Natural killer cell (primary cell): ENCODE measurements at regions not wholly inside any gene's neighbourhood (a gene's known extent, or its start where the extent isn't known, plus 50 kb on each side); places are given as distances from the start of the nearest gene placed in this dataset.

Experiments
- ATAC-seq, 3 donors: fragments of 150-1000 bp in 2 of 3; fragments of 200-7000 bp in 1 of 3; cut with Tn5 transposase; 1 replicate in 1 of 3; 2 replicates in 2 of 3; pipeline ENCODE4 v1.10.0; 2021; ENCODE audit warnings: mild to moderate bottlenecking in 2 of 3, moderate library complexity in 2 of 3
- DNase-seq, 2 donors: peaks; one replicate each; pipeline versions ENCODE4 v3.0.0 to v3.0.0-alpha.2; 2013 to 2021; ENCODE audit warnings: mixed read lengths in 1 of 2
- H3K27ac ChIP-seq: one replicate; pipeline ENCODE4 v1.5.1; 2013; ENCODE audit warnings: mild to moderate bottlenecking, low read length
- H3K27me3 ChIP-seq: one replicate; pipeline ENCODE4 v1.6.1; 2013; ENCODE audit warnings: low read length; ENCODE audit not compliant: control insufficient read depth, insufficient read depth
- H3K36me3 ChIP-seq: one replicate; pipeline ENCODE4 v1.6.1; 2013; ENCODE audit warnings: low read length; ENCODE audit not compliant: control insufficient read depth, insufficient read depth
- H3K4me1 ChIP-seq: one replicate; pipeline ENCODE4 v1.6.1; 2013; ENCODE audit warnings: low read length; ENCODE audit not compliant: control insufficient read depth, insufficient read depth
- H3K4me3 ChIP-seq: one replicate; pipeline ENCODE4 v1.5.1; 2013; ENCODE audit warnings: low read length
- H3K9me3 ChIP-seq: one replicate; pipeline ENCODE4 v1.6.1; 2013; ENCODE audit warnings: low read length; ENCODE audit not compliant: control insufficient read depth, insufficient read depth
- H3K27ac Mint-ChIP-seq, 2 donors: one replicate each; pipeline ENCODE4 v1.8.0; 2022; ENCODE audit warnings: mild to moderate bottlenecking in 2 of 2, mixed read lengths in 2 of 2, moderate library complexity in 1 of 2
- H3K27me3 Mint-ChIP-seq, 2 donors: one replicate each; pipeline ENCODE4 v1.8.0; 2022; ENCODE audit warnings: low read depth in 2 of 2, mixed read lengths in 2 of 2
- H3K36me3 Mint-ChIP-seq: one replicate; pipeline ENCODE4 v1.8.0; 2022; ENCODE audit warnings: mixed read lengths
- H3K4me1 Mint-ChIP-seq, 2 donors: one replicate each; pipeline ENCODE4 v1.8.0; 2022; ENCODE audit warnings: mixed read lengths in 2 of 2
- H3K4me3 Mint-ChIP-seq: one replicate; pipeline ENCODE4 v1.8.0; 2022; ENCODE audit warnings: mild to moderate bottlenecking, moderate library complexity, mixed read lengths
- H3K9me3 Mint-ChIP-seq, 2 donors: one replicate each; pipeline ENCODE4 v1.8.0; 2022; ENCODE audit warnings: mixed read lengths in 2 of 2
- WGBS: methylation state at CpG from one replicate; pipeline ENCODE4 v1.1.7; 2013; ENCODE audit warnings: missing lambda C conversion rate; ENCODE audit not compliant: insufficient coverage; 5-methylcytosine and 5-hydroxymethylcytosine counted together
- intact Hi-C: fragments of 100-400 bp; cut with micrococcal nuclease; formaldehyde crosslinking; loops from one replicate; pipeline ENCODE4 v1.14.2; 2022
- TF ChIP-seq, protein P1 (sequence below): fragments of 200-600 bp; IDR thresholded peaks from one replicate; pipeline ENCODE4 v1.8.0; 2022; ENCODE audit warnings: antibody characterized with exemption

DNA sequence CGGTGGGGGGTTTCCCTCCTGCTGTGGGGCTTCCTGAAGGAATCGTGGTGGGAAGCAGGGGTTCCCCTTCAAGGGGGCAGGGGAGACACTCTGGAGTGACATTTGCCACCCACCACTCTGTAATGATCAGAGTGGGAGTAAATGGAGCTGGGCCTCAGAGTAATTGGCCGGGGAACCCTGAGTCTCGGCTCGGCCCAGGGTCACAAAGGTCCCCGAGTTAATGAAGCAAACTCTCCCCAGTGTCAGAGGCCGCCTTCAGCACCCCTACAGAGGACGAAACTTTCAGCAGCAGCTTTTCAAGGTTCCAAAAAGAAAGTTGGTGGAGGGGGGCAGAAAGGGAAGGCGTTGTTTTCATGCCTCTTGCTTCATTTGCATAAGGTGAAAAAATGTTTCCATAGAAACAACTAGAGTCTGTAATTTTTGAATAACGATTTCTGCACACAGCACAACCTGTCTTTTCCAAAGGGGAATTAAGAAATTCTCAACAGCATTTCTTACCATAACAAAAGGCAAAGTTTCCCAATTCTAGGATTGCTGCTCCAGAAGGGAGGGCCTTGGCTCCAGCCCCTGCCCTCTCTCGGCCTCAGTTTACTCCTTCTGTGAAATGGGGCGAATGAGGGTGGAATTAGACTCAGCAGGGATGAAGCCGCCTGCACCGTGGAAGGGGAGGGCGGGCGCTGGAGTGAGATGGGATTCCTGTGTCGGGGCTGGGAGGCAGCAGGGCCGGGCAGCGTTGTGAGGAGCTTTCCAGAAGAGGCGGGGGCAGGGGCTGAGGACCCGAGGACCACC lies 67.0 kb upstream of the BEGAIN start:
- TF ChIP-seq, protein P1, sequence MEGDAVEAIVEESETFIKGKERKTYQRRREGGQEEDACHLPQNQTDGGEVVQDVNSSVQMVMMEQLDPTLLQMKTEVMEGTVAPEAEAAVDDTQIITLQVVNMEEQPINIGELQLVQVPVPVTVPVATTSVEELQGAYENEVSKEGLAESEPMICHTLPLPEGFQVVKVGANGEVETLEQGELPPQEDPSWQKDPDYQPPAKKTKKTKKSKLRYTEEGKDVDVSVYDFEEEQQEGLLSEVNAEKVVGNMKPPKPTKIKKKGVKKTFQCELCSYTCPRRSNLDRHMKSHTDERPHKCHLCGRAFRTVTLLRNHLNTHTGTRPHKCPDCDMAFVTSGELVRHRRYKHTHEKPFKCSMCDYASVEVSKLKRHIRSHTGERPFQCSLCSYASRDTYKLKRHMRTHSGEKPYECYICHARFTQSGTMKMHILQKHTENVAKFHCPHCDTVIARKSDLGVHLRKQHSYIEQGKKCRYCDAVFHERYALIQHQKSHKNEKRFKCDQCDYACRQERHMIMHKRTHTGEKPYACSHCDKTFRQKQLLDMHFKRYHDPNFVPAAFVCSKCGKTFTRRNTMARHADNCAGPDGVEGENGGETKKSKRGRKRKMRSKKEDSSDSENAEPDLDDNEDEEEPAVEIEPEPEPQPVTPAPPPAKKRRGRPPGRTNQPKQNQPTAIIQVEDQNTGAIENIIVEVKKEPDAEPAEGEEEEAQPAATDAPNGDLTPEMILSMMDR, result no peak
- H3K27me3 Mint-ChIP-seq, result peaks cover 41 to 55% of the 10 kb centered on the region in 2 donors
- Histone ChIP-seq H3K4me1 (no peaks in the 10 kb centered on the region), H3K27me3 (peaks cover 8% of the 10 kb centered on the region), H3K4me3 (no peak overlapping the region), H3K9me3 (no peaks in the 10 kb centered on the region), H3K36me3 (no peaks in the 10 kb centered on the region), H3K27ac (no peak overlapping the region)
- H3K4me3 Mint-ChIP-seq, result no peak overlapping the region
- no peak overlapping the region for H3K27ac Mint-ChIP-seq
- ATAC-seq, result no peak
- no peak for DNase-seq
- no peaks in the 10 kb centered on the region for H3K36me3 Mint-ChIP-seq
- no peaks in the 10 kb centered on the region for H3K9me3 Mint-ChIP-seq
- intact Hi-C loops, result loop anchor here (2.0 kb wide), 1 partner anchor 271 kb away; no protein-coding TSS in a partner anchor
- WGBS, result 55% methylated on average over 21 of the region's 21 CpGs
- peaks cover 0 to 9% of the 10 kb centered on the region in 2 donors for H3K4me1 Mint-ChIP-seq

GRCh38 chr14:100654814-100655740 lies 67.9 kb upstream of the BEGAIN start:
- Mint-ChIP-seq H3K36me3 (no peaks in the 10 kb centered on the region), H3K9me3 (no peaks in the 10 kb centered on the region), H3K27ac (no peak overlapping the region), H3K4me3 (no peak overlapping the region), H3K4me1 (peaks cover 0 to 9% of the 10 kb centered on the region in 2 donors), H3K27me3 (peaks cover 35 to 47% of the 10 kb centered on the region in 2 donors)
- H3K27ac ChIP-seq, result no peak overlapping the region
- H3K27me3 ChIP-seq, result peaks cover 8% of the 10 kb centered on the region
- H3K9me3 ChIP-seq, result no peaks in the 10 kb centered on the region
- TF ChIP-seq, protein P1, result peak; percentile 66
- H3K4me1 ChIP-seq, result no peaks in the 10 kb centered on the region
- intact Hi-C loops, result loop anchor here (2.0 kb wide), 1 partner anchor 272 kb away; no protein-coding TSS in a partner anchor
- no peaks in the 10 kb centered on the region for H3K36me3 ChIP-seq
- DNase-seq (peak; percentile 31 to 75), ATAC-seq (peak; percentile 55 to 83 (median 79))
- 31% methylated on average over 43 of the region's 43 CpGs for WGBS
- H3K4me3 ChIP-seq, result no peak overlapping the region

DNA sequence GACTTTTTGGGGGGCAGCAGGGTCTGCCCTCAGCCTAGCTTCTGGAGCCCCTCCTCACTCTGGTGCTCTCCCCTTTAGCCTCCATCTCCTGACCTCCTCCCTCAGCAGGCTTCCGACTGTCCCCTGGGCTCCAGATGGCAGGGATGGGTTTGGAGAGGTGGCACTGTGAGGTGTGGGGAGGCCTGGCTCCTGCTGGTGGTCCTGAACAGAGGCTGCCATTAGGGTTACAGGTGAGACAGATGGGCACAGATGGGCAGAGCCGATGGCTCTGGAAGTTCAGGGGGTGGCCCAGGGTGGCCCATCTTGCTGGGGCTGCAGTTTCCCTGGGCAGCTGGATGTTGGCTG lies 68.5 kb upstream of the BEGAIN start:
- Mint-ChIP-seq H3K27me3 (peaks cover 35 to 40% of the 10 kb centered on the region in 2 donors), H3K27ac (no peak overlapping the region), H3K36me3 (no peaks in the 10 kb centered on the region), H3K4me1 (peaks cover 0 to 9% of the 10 kb centered on the region in 2 donors), H3K9me3 (no peaks in the 10 kb centered on the region), H3K4me3 (no peak overlapping the region)
- 82% methylated on average over 1 of the region's 2 CpGs for WGBS
- H3K9me3 ChIP-seq, result no peaks in the 10 kb centered on the region
- ATAC-seq (no peak), DNase-seq (no peak)
- TF ChIP-seq, protein P1, result no peak
- H3K27me3 ChIP-seq, result peaks cover 8% of the 10 kb centered on the region
- H3K4me1 ChIP-seq, result no peaks in the 10 kb centered on the region
- no peaks in the 10 kb centered on the region for H3K36me3 ChIP-seq
- H3K27ac ChIP-seq, result no peak overlapping the region
- H3K4me3 ChIP-seq, result no peak overlapping the region
- intact Hi-C loops, result loop anchor here (2.0 kb wide), 1 partner anchor 273 kb away; no protein-coding TSS in a partner anchor
